ENCODE measurements at regions not wholly inside any gene's neighbourhood (a gene's known extent, or its start where the extent isn't known, plus 50 kb on each side); places are given as distances from the start of the nearest gene placed in this dataset.

DNA sequence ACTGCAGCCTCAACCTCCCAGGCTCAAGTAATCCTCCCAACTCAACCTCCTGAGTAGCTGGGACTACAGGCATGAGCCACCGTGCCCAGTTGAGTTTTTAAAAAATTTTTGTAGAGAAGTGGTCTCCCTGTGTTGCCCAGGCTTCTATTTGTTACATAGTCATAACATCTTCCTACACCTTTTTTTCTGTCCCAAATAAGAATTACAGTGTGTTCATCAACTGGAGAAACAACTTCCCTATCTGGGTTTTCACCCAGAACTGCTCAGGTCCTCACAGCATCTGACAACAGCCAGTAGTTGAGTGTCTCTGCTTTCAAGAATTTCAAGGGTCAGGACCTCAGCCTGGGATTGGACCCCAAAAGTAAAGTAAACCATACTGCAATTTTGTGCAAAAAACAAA is 235.2 kb upstream of the AMIGO2 start:
- TF ChIP-seq, protein P1, sequence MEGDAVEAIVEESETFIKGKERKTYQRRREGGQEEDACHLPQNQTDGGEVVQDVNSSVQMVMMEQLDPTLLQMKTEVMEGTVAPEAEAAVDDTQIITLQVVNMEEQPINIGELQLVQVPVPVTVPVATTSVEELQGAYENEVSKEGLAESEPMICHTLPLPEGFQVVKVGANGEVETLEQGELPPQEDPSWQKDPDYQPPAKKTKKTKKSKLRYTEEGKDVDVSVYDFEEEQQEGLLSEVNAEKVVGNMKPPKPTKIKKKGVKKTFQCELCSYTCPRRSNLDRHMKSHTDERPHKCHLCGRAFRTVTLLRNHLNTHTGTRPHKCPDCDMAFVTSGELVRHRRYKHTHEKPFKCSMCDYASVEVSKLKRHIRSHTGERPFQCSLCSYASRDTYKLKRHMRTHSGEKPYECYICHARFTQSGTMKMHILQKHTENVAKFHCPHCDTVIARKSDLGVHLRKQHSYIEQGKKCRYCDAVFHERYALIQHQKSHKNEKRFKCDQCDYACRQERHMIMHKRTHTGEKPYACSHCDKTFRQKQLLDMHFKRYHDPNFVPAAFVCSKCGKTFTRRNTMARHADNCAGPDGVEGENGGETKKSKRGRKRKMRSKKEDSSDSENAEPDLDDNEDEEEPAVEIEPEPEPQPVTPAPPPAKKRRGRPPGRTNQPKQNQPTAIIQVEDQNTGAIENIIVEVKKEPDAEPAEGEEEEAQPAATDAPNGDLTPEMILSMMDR (IDR thresholded peaks at IDR 0.05), result no peak
- TF ChIP-seq POLR2A (IDR thresholded peaks at IDR 0.05), result no peak
